ENCODE measurements at regions not wholly inside any gene's neighbourhood (a gene's known extent, or its start where the extent isn't known, plus 50 kb on each side); places are given as distances from the start of the nearest gene placed in this dataset.

GRCh38 chr4:106852426-106852825 is 183.7 kb downstream of the DKK2 start:
- no peaks in the 10 kb centered on the region for H3K9me3 ChIP-seq (ENCODE audit: control insufficient read depth, low read length)
- no peak overlapping the region for H2AFZ ChIP-seq
- H3K4me3 ChIP-seq (ENCODE audit: low read depth, low read length) = no peak overlapping the region
- no peaks in the 10 kb centered on the region for H3K36me3 ChIP-seq (ENCODE audit: control insufficient read depth, insufficient read depth, low read length)
- H3K27ac ChIP-seq = no peak overlapping the region
- H3K27me3 ChIP-seq (ENCODE audit: control insufficient read depth, insufficient read depth, low read length) = no peaks in the 10 kb centered on the region
- no peak overlapping the region for H3K9ac ChIP-seq
- H3K4me1 ChIP-seq = no peaks in the 10 kb centered on the region
- no peak overlapping the region for H3K4me2 ChIP-seq (ENCODE audit: low read length)
- TF ChIP-seq CTCF (IDR thresholded peaks at IDR 0.05) = no peak
- H3K79me2 ChIP-seq = no peaks in the 10 kb centered on the region

GRCh38 chr4:106851726-106852125 is 184.4 kb downstream of the DKK2 start:
- Histone ChIP-seq H3K4me1 (no peaks in the 10 kb centered on the region), H3K79me2 (no peaks in the 10 kb centered on the region), H3K27ac (no peak overlapping the region), H3K4me3 (ENCODE audit: low read depth, low read length) (no peak overlapping the region), H3K4me2 (ENCODE audit: low read length) (no peak overlapping the region), H3K9me3 (ENCODE audit: control insufficient read depth, low read length) (no peaks in the 10 kb centered on the region), H2AFZ (no peak overlapping the region), H3K27me3 (ENCODE audit: control insufficient read depth, insufficient read depth, low read length) (no peaks in the 10 kb centered on the region), H3K36me3 (ENCODE audit: control insufficient read depth, insufficient read depth, low read length) (no peaks in the 10 kb centered on the region), H3K9ac (no peak overlapping the region)
- no peak for TF ChIP-seq CTCF (IDR thresholded peaks at IDR 0.05)

- H3K4me3 ChIP-seq (ENCODE audit: low read depth, low read length) = no peak overlapping the region
- no peak overlapping the region for H2AFZ ChIP-seq
- no peaks in the 10 kb centered on the region for H3K79me2 ChIP-seq
- H3K9ac ChIP-seq = no peak overlapping the region
- no peaks in the 10 kb centered on the region for H3K4me1 ChIP-seq
- H3K4me2 ChIP-seq (ENCODE audit: low read length) = no peak overlapping the region
- H3K9me3 ChIP-seq (ENCODE audit: control insufficient read depth, low read length) = no peaks in the 10 kb centered on the region
- no peaks in the 10 kb centered on the region for H3K27me3 ChIP-seq (ENCODE audit: control insufficient read depth, insufficient read depth, low read length)
- no peak for TF ChIP-seq CTCF (IDR thresholded peaks at IDR 0.05)
- no peaks in the 10 kb centered on the region for H3K36me3 ChIP-seq (ENCODE audit: control insufficient read depth, insufficient read depth, low read length)
- no peak overlapping the region for H3K27ac ChIP-seq
These were observed 185.4 kb downstream of the DKK2 start for GRCh38 chr4:106850691-106851090.

GRCh38 chr4:106835919-106836318 is 200.2 kb downstream of the DKK2 start:
- H3K27ac ChIP-seq = no peak overlapping the region
- H3K4me2 ChIP-seq (ENCODE audit: low read length) = no peak overlapping the region
- no peaks in the 10 kb centered on the region for H3K27me3 ChIP-seq (ENCODE audit: control insufficient read depth, insufficient read depth, low read length)
- no peaks in the 10 kb centered on the region for H3K36me3 ChIP-seq (ENCODE audit: control insufficient read depth, insufficient read depth, low read length)
- no peaks in the 10 kb centered on the region for H3K9me3 ChIP-seq (ENCODE audit: control insufficient read depth, low read length)
- no peak overlapping the region for H2AFZ ChIP-seq
- no peak for TF ChIP-seq CTCF (IDR thresholded peaks at IDR 0.05)
- H3K4me1 ChIP-seq = no peaks in the 10 kb centered on the region
- H3K4me3 ChIP-seq (ENCODE audit: low read depth, low read length) = no peak overlapping the region
- no peak overlapping the region for H3K9ac ChIP-seq
- H3K79me2 ChIP-seq = no peaks in the 10 kb centered on the region

GRCh38 chr4:106830879-106831278 is 205.2 kb downstream of the DKK2 start:
- Histone ChIP-seq H3K4me2 (ENCODE audit: low read length) (no peak overlapping the region), H2AFZ (no peak overlapping the region), H3K27me3 (ENCODE audit: control insufficient read depth, insufficient read depth, low read length) (no peaks in the 10 kb centered on the region), H3K9me3 (ENCODE audit: control insufficient read depth, low read length) (no peaks in the 10 kb centered on the region), H3K4me1 (no peaks in the 10 kb centered on the region), H3K79me2 (no peaks in the 10 kb centered on the region), H3K9ac (no peak overlapping the region), H3K27ac (no peak overlapping the region), H3K36me3 (ENCODE audit: control insufficient read depth, insufficient read depth, low read length) (no peaks in the 10 kb centered on the region), H3K4me3 (ENCODE audit: low read depth, low read length) (no peak overlapping the region)
- no peak for TF ChIP-seq CTCF (IDR thresholded peaks at IDR 0.05)

Measured in parathyroid adenoma (tissue), 2 donors.